T-helper 22 cell (primary cell): ENCODE measurements at regions not wholly inside any gene's neighbourhood (a gene's known extent, or its start where the extent isn't known, plus 50 kb on each side); places are given as distances from the start of the nearest gene placed in this dataset.

Experiments used
- DNase-seq: peaks from one replicate; pipeline ENCODE4 v3.0.0-alpha.2; 2020; ENCODE audit warnings: low read depth

DNA sequence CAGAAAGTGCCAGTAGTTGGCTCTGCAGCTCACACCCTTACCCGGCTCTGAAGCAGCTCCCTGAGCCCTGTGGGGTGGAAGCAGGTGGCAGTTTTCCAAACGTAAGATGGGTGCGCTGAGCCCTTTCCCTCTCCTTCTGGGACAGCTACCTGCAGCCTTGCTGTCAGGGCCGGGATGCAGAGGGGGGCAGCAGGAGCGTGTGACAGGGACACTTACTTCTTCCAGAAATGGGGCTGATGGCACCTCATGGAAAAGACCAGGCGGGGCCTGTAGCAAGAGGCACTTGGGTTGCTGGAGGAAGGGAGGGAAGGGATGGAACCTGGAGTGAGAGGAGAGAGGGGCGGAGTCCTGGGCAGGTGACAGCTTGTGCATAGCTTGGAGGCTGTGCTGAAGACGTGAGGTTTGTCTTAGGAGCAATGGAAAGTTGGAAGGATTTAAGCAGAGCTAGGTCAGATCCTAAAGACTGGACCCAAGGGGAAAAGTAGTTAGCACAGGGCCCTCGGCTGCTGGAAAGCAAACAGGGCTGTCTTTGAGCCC lies 216.8 kb upstream of the RPL38 start:
- DNase-seq, result no peak

- no peak for DNase-seq
These were observed 216.1 kb upstream of the RPL38 start for GRCh38 chr17:73987395-73987794.

DNA sequence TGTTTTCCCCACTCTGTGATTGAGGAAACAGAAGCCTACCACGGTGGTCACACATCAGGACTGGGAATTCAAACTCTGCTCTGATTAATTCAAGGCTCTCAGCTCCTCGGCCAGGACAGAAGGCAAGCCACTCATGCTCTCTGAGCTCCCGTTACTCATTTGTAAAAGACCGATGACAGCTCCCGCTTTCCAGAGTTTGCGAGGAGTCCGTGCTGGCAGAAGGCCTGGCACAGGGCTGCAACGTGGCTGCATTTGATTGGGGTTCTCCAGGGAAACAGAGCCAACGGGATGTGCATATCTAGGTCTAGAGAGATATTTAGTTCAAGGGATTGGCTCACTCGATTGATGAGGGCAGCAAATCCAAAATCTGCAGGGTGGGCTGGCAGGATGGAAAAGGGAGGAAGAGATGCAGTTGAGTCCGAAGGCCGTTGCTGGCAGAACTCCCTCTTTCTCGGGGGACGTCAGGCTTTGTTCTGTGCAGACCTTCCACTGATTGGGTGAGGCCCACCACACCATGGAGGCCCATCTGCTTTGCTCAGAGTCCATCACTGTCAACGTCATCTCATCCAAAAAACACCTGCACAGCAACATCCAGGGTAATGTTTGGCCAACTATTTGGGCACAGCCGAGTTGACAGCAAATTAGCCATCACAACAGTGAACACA lies 215.5 kb upstream of the RPL38 start:
- DNase-seq, result no peak

DNA sequence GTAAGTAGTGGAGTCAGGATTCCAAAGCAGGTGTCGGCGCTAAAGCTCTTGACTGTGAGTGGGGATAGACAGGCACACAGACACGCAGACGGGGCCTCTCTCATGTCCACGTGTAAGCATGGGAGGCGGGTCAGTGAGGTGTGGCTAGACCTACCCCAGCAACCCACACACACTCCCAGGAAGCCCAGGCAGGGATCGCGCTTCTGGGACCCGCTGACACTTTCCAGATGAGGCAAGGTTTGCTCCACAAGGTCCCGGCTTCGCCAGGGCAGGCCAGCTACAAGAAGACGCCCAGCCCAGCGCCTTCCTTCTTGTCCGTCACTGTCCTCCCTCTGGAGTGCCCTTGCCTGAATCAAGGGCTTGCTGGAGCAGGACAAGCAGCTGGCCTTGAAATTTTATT lies 213.8 kb upstream of the RPL38 start:
- DNase-seq, result no peak

GRCh38 chr17:73990290-73990689 lies 213.2 kb upstream of the RPL38 start:
- DNase-seq, result no peak

DNA sequence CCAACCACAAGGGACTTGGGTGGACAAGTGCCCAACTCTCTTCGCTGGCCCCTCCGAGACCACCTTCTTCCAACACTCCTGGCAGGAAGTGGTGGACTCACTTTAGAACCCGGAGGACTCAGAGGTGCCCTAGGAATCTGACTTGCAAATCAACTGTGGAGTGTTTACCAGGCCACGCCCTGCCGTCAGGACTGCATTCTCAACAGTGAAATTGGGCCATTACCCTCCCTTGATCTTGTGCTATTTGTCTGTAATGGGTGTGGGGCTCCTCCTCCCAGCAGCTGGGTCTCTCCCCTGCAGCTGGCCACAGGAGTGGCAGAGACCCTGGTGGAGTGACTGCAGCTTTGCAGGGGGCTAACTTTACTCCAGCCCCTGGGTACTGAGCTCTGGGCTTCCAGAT lies 212.2 kb upstream of the RPL38 start:
- no peak for DNase-seq

- DNase-seq, result no peak
These were observed 208.5 kb upstream of the RPL38 start for GRCh38 chr17:73994946-73995345.

DNA sequence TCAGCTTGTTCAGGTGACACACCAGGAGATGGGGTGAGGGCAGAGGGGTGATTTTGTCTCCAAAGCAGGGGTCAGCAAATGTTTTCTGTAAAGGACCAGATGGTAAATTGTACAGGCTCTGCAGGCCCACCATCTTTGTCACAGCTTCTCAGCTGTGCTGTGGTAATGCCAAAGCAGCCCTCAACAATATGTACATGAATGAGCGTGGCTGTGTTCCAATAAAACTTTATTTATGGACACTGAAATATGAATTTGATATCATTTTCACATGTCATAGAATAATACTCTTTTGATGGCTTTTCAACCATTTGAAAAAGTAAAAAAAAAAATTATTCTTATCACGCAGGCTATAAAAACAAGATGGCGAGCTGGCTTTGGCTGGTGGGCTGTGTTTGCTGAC lies 206.4 kb upstream of the RPL38 start:
- no peak for DNase-seq

- no peak for DNase-seq
These were observed 205.2 kb upstream of the RPL38 start for GRCh38 chr17:73998249-73998648.

GRCh38 chr17:73998653-73999645 lies 204.5 kb upstream of the RPL38 start:
- DNase-seq, result no peak

DNA sequence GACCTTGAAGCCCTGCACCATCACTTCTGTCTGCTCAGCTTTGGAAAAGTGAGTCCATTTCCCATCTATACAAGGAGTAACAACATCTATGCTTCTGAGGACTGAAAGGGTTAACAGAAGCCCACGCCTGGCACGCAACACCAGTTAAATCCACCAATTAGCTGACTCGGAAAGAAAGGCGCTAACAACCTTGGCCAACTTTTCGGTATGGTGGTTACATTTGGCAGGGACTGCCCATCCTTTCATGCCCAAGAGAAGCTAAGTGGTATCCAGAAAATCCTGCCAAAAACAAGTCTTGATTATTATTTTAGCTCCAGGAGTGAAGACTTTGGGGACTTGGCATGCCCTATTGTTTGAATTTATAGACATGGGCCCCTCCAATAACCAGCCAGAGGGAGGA lies 202.3 kb upstream of the RPL38 start:
- DNase-seq, result no peak

- no peak for DNase-seq
These were observed 201.2 kb upstream of the RPL38 start for GRCh38 chr17:74002241-74002640.

- no peak for DNase-seq
These were observed 199.4 kb upstream of the RPL38 start for GRCh38 chr17:74004056-74004455.

- no peak for DNase-seq
These were observed 197.7 kb upstream of the RPL38 start for GRCh38 chr17:74005790-74006189.

- DNase-seq, result no peak
These were observed 197.1 kb upstream of the RPL38 start for GRCh38 chr17:74006371-74006770.

DNA sequence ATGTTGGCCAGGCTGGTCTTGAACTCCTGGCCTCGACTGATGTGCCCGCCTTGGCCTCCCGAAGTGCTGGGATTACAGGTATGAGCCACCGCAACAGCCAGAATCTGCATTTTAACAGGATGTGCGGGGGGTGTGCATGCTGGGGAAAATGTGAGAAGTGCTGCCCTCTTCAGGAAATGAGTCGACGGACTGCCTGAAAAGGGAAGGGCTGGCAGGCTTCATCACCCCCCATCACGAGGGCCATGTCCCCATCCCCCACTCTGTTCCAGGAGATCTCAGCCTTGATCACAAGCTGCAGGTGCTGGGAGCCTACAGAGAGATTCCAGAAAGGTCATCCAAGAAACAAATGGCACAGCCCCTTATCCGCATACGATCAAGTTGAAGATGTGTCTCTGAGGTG lies 195.3 kb upstream of the RPL38 start:
- DNase-seq, result no peak

GRCh38 chr17:74009056-74009625 lies 194.3 kb upstream of the RPL38 start:
- no peak for DNase-seq

GRCh38 chr17:74010903-74011302 lies 192.6 kb upstream of the RPL38 start:
- no peak for DNase-seq

- DNase-seq, result no peak
These were observed 191.5 kb upstream of the RPL38 start for GRCh38 chr17:74011966-74012365.

- no peak for DNase-seq
These were observed 191.0 kb upstream of the RPL38 start for GRCh38 chr17:74012465-74012864.

GRCh38 chr17:74015316-74015715 lies 188.2 kb upstream of the RPL38 start:
- no peak for DNase-seq

DNA sequence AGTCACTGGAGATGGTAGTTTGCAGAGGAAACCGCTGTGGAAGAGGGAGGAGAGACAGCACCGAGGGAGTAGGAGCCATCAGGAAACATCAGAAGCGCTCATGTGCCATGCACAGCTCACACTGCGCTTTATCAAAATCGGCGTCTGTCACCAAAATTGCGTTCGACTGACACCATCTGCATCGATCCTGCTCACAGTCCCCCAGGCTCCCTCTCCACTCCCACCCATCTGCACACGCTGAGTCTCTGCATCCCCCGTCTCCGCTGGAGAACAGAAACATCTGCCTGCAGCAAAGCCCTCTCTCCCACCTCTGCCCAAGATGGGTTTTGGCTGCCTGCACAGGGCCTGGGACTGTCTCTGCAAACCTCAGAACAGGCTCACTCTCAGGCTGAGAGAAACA lies 187.5 kb upstream of the RPL38 start:
- no peak for DNase-seq

DNA sequence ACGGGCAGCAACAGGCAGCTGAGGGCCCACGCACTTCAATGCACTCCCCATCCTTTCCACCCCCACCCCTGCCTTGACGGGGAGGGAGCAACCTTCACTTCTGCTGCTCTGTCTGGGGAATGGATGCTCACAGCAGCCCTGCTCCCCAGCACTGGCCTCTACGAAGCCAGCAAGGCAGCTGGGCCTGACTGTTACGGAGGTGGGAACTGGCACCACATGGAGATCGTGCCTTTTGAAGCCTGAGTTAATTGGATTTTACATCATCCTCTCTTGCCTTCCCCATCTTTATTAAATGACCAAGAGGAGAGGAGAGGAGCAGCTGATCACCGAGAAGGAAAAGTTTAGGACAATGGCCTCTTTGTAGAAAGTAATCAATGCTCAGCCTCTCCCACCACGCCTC lies 187.0 kb upstream of the RPL38 start:
- no peak for DNase-seq
